Gastroesophageal sphincter (tissue), 3 donors: ENCODE measurements at regions not wholly inside any gene's neighbourhood (a gene's known extent, or its start where the extent isn't known, plus 50 kb on each side); places are given as distances from the start of the nearest gene placed in this dataset.

Source experiments
- EP300 ChIP-seq: sonication (generic); formaldehyde crosslinking; IDR thresholded peaks from one replicate; pipeline ENCODE4 v1.6.1; 2017; ENCODE audit warnings: antibody characterized with exemption, mild to moderate bottlenecking
- POLR2A ChIP-seq, 2 donors: fragments of 450-650 bp; IDR thresholded peaks; one replicate each; pipeline ENCODE4 v1.6.1; 2017; ENCODE audit warnings: antibody characterized with exemption in 2 of 2, mild to moderate bottlenecking in 2 of 2, moderate library complexity in 1 of 2
- POLR2AphosphoS5 ChIP-seq: sonication (generic); formaldehyde crosslinking; IDR thresholded peaks from one replicate; pipeline ENCODE4 v1.6.1; 2017; ENCODE audit warnings: antibody characterized with exemption
- TF ChIP-seq, protein P1 (sequence below), 4 experiments: fragments of 200-600 bp in 2 of 4; fragments of 450-650 bp in 2 of 4; sonication (generic) in 1 of 4; IDR thresholded peaks; one replicate each; pipeline ENCODE4 v1.5.1; 2017 to 2019; ENCODE audit warnings: antibody characterized with exemption in 4 of 4, mild to moderate bottlenecking in 2 of 4, moderate library complexity in 2 of 4

DNA sequence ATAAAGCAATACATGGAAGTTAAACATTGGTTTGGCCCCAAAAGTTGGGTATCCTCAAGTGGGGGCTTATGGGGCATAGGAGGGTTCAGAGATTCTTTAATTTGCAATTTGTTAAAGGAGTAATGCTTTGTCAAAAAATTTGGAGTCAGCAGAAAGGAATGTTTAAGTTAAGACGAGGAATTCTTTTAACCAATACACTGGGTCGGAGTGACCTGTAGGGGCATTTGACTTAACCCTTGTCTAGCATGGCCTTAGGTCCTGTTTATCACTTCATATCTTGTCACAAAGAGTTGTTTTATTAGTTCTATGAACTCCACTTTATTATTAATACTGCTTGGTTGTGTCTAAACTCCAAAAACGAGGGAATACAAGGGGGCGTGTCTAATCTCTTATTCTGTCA is 656.1 kb upstream of the RORB start:
- TF ChIP-seq POLR2A (IDR thresholded peaks at IDR 0.05) (no peak), POLR2AphosphoS5 (no peak), EP300 (no peak)
- TF ChIP-seq, protein P1, sequence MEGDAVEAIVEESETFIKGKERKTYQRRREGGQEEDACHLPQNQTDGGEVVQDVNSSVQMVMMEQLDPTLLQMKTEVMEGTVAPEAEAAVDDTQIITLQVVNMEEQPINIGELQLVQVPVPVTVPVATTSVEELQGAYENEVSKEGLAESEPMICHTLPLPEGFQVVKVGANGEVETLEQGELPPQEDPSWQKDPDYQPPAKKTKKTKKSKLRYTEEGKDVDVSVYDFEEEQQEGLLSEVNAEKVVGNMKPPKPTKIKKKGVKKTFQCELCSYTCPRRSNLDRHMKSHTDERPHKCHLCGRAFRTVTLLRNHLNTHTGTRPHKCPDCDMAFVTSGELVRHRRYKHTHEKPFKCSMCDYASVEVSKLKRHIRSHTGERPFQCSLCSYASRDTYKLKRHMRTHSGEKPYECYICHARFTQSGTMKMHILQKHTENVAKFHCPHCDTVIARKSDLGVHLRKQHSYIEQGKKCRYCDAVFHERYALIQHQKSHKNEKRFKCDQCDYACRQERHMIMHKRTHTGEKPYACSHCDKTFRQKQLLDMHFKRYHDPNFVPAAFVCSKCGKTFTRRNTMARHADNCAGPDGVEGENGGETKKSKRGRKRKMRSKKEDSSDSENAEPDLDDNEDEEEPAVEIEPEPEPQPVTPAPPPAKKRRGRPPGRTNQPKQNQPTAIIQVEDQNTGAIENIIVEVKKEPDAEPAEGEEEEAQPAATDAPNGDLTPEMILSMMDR (IDR thresholded peaks at IDR 0.05): no peak
